C4-2B (cell line): ENCODE measurements at regions not wholly inside any gene's neighbourhood (a gene's known extent, or its start where the extent isn't known, plus 50 kb on each side); places are given as distances from the start of the nearest gene placed in this dataset.

Experiments
- CTCF ChIP-seq: fragments of 450-650 bp; conservative IDR thresholded peaks from 2 replicates; pipeline ENCODE4 v1.5.1; 2017; ENCODE audit warnings: mild to moderate bottlenecking
- ZFX ChIP-seq: fragments of 450-650 bp; IDR thresholded peaks from 2 replicates; pipeline ENCODE4 v1.6.1; 2017

GRCh38 chr5:86371061-86371460, 246.7 kb upstream of the COX7C start:
- TF ChIP-seq CTCF = no peak
- TF ChIP-seq ZFX = no peak
